HG03432 (cell line): ENCODE measurements at regions not wholly inside any gene's neighbourhood (a gene's known extent, or its start where the extent isn't known, plus 50 kb on each side); places are given as distances from the start of the nearest gene placed in this dataset.
"Not testable (repeated sequence)": the region's sequence is repeated elsewhere in the genome, so short reads cannot be mapped to it uniquely, and the experiment has no call there.

Experiments
- ATAC-seq: cut with Tn5 transposase; IDR thresholded peaks from one replicate; pipeline ENCODE4 v1.9.1; 2021; ENCODE audit warnings: mild to moderate bottlenecking, moderate library complexity; ENCODE audit not compliant: unreplicated experiment

- ATAC-seq, result not testable (repeated sequence)
Measured at GRCh38 chr1:143784239-143784882, 187.4 kb downstream of the FAM72C start.

- ATAC-seq, result not testable (repeated sequence)
Measured at GRCh38 chr1:143778178-143778577, 193.6 kb downstream of the FAM72C start.

- not testable (repeated sequence) for ATAC-seq
Measured at GRCh38 chr1:143764831-143765230, 207.0 kb downstream of the FAM72C start.

GRCh38 chr1:143760366-143760765, 211.4 kb downstream of the FAM72C start:
- ATAC-seq, result not testable (repeated sequence)

- ATAC-seq, result not testable (repeated sequence)
Measured at GRCh38 chr1:143755961-143756360, 215.8 kb downstream of the FAM72C start.

- ATAC-seq, result no peak
Measured at GRCh38 chr1:143748906-143749305, 222.9 kb downstream of the FAM72C start.

GRCh38 chr1:143736562-143736961, 235.2 kb downstream of the FAM72C start:
- no peak for ATAC-seq

- ATAC-seq, result peak; percentile 49
Measured at GRCh38 chr1:143735764-143736461, 235.9 kb downstream of the FAM72C start.

GRCh38 chr1:143734261-143734660, 237.5 kb downstream of the FAM72C start:
- ATAC-seq, result not testable (repeated sequence)

- ATAC-seq, result not testable (repeated sequence)
Measured at GRCh38 chr1:143730890-143731289, 240.9 kb downstream of the FAM72C start.

- ATAC-seq, result peak; percentile 74
Measured at GRCh38 chr1:143729449-143730111, 242.2 kb downstream of the FAM72C start.

- ATAC-seq, result peak; percentile 95
Measured at GRCh38 chr1:143728802-143729448, 242.9 kb downstream of the FAM72C start.

- ATAC-seq, result no peak
Measured at GRCh38 chr1:143727263-143727662, 244.5 kb downstream of the FAM72C start.

- ATAC-seq, result no peak
Measured at GRCh38 chr1:143721024-143721373, 250.8 kb downstream of the FAM72C start.

GRCh38 chr1:143720087-143721023, 251.4 kb downstream of the FAM72C start:
- no peak for ATAC-seq

GRCh38 chr1:143718524-143718923, 253.3 kb downstream of the FAM72C start:
- ATAC-seq, result no peak

GRCh38 chr1:143718021-143718420, 253.8 kb downstream of the FAM72C start:
- ATAC-seq, result no peak

- no peak for ATAC-seq
Measured at GRCh38 chr1:143717434-143717833, 254.4 kb downstream of the FAM72C start.

GRCh38 chr1:143714913-143715312, 256.9 kb downstream of the FAM72C start:
- not testable (repeated sequence) for ATAC-seq

GRCh38 chr1:143709606-143710259, 262.1 kb downstream of the FAM72C start:
- ATAC-seq, result peak; percentile 56
